Astrocyte (in vitro differentiated cells and primary cell): ENCODE measurements at regions not wholly inside any gene's neighbourhood (a gene's known extent, or its start where the extent isn't known, plus 50 kb on each side); places are given as distances from the start of the nearest gene placed in this dataset.
"Not testable (repeated sequence)": the region's sequence is repeated elsewhere in the genome, so short reads cannot be mapped to it uniquely, and the experiment has no call there.

Experiments used
- CTCF ChIP-seq: IDR thresholded peaks from 2 replicates; pipeline ENCODE4 v1.5.1; 2011; ENCODE audit warnings: low read depth, mild to moderate bottlenecking, inconsistent platforms, low read length, moderate library complexity; ENCODE audit not compliant: insufficient read depth
- EZH2 ChIP-seq: IDR thresholded peaks from 2 replicates; pipeline ENCODE4 v1.6.1; 2012; ENCODE audit warnings: mild to moderate bottlenecking, low read length, inconsistent platforms; ENCODE audit not compliant: insufficient read depth

GRCh38 chr16:46388354-46388753, 232.8 kb downstream of the SHCBP1 start:
- not testable (repeated sequence) for TF ChIP-seq CTCF, EZH2
